ENCODE measurements at regions not wholly inside any gene's neighbourhood (a gene's known extent, or its start where the extent isn't known, plus 50 kb on each side); places are given as distances from the start of the nearest gene placed in this dataset.

DNA sequence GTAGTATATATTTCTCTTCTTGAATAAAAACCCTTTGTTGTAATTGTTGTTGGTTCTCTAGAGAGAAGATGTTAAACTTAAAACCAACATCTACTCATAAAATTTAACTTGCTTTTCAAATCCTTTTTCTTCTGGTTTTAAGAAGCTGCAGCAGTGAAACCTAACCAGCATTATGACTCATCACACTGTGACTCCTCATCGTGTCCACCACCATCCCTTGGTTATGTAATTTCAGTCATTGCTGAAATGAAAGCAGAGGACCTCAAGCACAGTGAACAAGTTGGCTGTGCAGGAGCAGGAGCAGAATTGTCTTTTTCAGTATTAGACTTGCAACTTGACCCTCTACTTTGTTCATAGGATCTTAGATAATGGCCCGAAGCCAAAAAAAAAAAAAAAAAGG is 64.9 kb upstream of the HTR2A start:
- DNase-seq: no peak

DNA sequence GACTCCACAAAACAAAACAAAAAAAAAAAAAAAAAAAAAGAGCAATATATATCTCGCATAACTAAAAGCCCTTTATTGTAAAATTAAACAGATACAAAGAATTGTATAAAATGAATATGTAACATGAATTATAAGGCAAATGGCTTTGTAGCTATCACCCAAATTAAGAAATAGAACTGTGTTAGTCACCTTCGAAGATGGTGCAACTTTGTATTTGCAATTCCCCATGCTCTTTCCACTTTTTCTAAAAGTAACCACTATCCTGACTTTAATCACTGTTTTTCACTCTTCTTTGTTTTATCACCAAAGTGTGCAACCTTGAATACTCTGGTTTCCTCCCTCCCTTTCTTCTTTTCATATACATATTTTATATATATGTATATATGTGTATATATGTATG is 57.1 kb upstream of the HTR2A start:
- DNase-seq: no peak

- DNase-seq: no peak
Observed at GRCh38 chr13:46953331-46953730, 56.5 kb upstream of the HTR2A start.

GRCh38 chr13:46951516-46951915 is 54.7 kb upstream of the HTR2A start:
- DNase-seq: no peak

- no peak for DNase-seq
Observed at GRCh38 chr13:46949211-46949610, 52.4 kb upstream of the HTR2A start.

DNA sequence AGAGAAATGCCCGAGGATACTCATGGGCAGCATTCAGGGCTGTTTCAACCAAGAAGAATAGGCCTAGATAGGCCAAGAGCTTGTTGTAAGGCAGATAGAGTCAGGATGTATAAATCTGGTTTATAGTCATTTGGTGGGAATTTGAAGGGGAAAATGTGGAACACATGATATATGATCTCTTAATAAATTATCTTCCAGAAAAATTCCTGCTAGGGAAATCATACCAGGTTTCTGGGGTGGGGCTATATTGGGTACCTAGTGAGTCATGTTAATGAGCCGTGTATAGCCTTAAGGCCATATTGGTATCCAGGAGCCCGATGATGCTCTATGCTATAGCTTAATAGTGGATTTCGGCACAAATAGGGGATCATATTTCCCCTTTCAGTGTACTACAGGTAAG is 51.5 kb upstream of the HTR2A start:
- no peak for DNase-seq

DNA sequence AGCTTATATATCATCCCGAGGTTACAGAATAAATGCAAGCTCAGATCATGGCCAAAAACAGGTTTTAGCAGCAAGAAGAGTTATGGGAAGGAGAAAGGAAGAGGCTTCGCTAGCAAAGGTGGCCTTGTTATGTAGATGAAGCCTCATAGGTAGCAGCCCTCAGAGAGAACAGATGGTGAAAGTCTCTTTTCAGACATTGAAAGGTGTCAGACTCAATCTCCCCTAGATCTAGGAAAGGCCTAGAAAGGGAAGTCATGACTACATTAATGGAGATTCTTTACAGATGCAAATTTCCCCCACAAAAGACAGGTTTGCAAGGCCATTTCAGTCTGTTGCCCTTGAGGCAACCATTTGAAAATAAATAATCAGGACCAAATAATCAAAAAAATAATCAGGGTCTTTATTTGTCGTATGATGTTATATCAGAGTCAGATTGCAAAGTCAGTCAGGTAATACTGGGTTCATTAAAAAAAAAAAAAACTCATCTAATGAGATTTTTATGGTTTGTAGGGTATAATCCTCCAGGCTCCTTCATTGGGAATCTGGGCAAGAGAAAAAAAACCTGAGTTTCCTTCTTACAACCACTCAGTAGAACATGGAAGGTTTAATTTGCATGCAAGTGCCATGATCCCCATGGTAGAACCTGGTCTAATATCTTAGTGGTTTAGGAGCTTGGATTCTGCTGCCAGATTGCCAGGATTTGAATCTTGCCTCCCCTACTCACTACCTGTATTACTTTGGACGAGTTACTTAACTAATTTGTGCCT is 50.8 kb upstream of the HTR2A start:
- DNase-seq: no peak
